ENCODE measurements at regions not wholly inside any gene's neighbourhood (a gene's known extent, or its start where the extent isn't known, plus 50 kb on each side); places are given as distances from the start of the nearest gene placed in this dataset.

DNA sequence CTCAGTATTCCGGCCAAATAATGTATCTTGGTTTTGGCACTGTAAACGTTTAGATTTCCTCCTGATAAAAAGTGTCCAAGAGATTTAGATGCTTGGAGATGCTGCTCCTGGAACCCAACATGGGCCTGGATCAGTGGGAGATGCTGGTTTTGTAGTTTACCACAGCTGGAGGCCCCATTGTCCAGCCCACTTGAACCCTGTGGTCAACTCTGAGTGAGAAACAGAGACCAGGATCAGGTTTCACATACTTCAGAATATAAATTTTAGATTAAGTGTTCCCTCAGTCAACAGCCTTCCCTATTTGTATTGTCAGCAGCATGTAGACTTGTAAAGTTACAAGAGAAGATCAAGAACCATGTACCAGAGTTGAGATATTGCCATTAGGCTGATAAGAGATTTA is 144.7 kb upstream of the C9orf72 start:
- H3K4me2 ChIP-seq (ENCODE audit: low read depth, low read length, poor library complexity, severe bottlenecking): no peak overlapping the region
- H3K9me2 ChIP-seq (replicated peaks; ENCODE audit: low read depth, low read length): no peaks in the 10 kb centered on the region
- no peaks in the 10 kb centered on the region for H3K79me2 ChIP-seq (ENCODE audit: insufficient read depth, low read length)
- H2AFZ ChIP-seq (ENCODE audit: low read length): no peak overlapping the region
- H3F3A ChIP-seq (ENCODE audit: low read depth): no peaks in the 10 kb centered on the region
- H3K9ac ChIP-seq (ENCODE audit: low read depth, low read length, poor library complexity, severe bottlenecking): no peak overlapping the region
- no peak overlapping the region for H3K4me3 ChIP-seq (ENCODE audit: low read length, poor library complexity, severe bottlenecking)
- H3K4me1 ChIP-seq (ENCODE audit: insufficient read depth, low read length, poor library complexity, severe bottlenecking): no peaks in the 10 kb centered on the region
- no peak for TF ChIP-seq EZH2phosphoT487 (IDR thresholded peaks at IDR 0.05; ENCODE audit: borderline replicate concordance)
- TF ChIP-seq, protein P1, sequence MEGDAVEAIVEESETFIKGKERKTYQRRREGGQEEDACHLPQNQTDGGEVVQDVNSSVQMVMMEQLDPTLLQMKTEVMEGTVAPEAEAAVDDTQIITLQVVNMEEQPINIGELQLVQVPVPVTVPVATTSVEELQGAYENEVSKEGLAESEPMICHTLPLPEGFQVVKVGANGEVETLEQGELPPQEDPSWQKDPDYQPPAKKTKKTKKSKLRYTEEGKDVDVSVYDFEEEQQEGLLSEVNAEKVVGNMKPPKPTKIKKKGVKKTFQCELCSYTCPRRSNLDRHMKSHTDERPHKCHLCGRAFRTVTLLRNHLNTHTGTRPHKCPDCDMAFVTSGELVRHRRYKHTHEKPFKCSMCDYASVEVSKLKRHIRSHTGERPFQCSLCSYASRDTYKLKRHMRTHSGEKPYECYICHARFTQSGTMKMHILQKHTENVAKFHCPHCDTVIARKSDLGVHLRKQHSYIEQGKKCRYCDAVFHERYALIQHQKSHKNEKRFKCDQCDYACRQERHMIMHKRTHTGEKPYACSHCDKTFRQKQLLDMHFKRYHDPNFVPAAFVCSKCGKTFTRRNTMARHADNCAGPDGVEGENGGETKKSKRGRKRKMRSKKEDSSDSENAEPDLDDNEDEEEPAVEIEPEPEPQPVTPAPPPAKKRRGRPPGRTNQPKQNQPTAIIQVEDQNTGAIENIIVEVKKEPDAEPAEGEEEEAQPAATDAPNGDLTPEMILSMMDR (conservative IDR thresholded peaks at IDR 0.05; ENCODE audit: low read length): no peak
- H3K36me3 ChIP-seq (ENCODE audit: insufficient read depth, low read length): no peaks in the 10 kb centered on the region
- H4K20me1 ChIP-seq (ENCODE audit: insufficient read depth, low read length, poor library complexity, severe bottlenecking): no peaks in the 10 kb centered on the region
- no peaks in the 10 kb centered on the region for H3K9me3 ChIP-seq (ENCODE audit: insufficient read depth, low read depth, low read length)
- no peaks in the 10 kb centered on the region for H3K27me3 ChIP-seq (ENCODE audit: insufficient read depth, low read length, poor library complexity, severe bottlenecking)

GRCh38 chr9:27719711-27720110 is 146.4 kb upstream of the C9orf72 start:
- no peak overlapping the region for H3K9ac ChIP-seq (ENCODE audit: low read depth, low read length, poor library complexity, severe bottlenecking)
- no peaks in the 10 kb centered on the region for H3K9me3 ChIP-seq (ENCODE audit: insufficient read depth, low read depth, low read length)
- H3K9me2 ChIP-seq (replicated peaks; ENCODE audit: low read depth, low read length): no peaks in the 10 kb centered on the region
- H3F3A ChIP-seq (ENCODE audit: low read depth): no peaks in the 10 kb centered on the region
- H2AFZ ChIP-seq (ENCODE audit: low read length): no peak overlapping the region
- no peak overlapping the region for H3K4me2 ChIP-seq (ENCODE audit: low read depth, low read length, poor library complexity, severe bottlenecking)
- H3K79me2 ChIP-seq (ENCODE audit: insufficient read depth, low read length): no peaks in the 10 kb centered on the region
- H3K4me3 ChIP-seq (ENCODE audit: low read length, poor library complexity, severe bottlenecking): no peak overlapping the region
- no peak for TF ChIP-seq EZH2phosphoT487 (IDR thresholded peaks at IDR 0.05; ENCODE audit: borderline replicate concordance)
- TF ChIP-seq, protein P1 (conservative IDR thresholded peaks at IDR 0.05; ENCODE audit: low read length): no peak
- H3K27me3 ChIP-seq (ENCODE audit: insufficient read depth, low read length, poor library complexity, severe bottlenecking): no peaks in the 10 kb centered on the region
- no peaks in the 10 kb centered on the region for H3K4me1 ChIP-seq (ENCODE audit: insufficient read depth, low read length, poor library complexity, severe bottlenecking)
- H4K20me1 ChIP-seq (ENCODE audit: insufficient read depth, low read length, poor library complexity, severe bottlenecking): no peaks in the 10 kb centered on the region
- no peaks in the 10 kb centered on the region for H3K36me3 ChIP-seq (ENCODE audit: insufficient read depth, low read length)

DNA sequence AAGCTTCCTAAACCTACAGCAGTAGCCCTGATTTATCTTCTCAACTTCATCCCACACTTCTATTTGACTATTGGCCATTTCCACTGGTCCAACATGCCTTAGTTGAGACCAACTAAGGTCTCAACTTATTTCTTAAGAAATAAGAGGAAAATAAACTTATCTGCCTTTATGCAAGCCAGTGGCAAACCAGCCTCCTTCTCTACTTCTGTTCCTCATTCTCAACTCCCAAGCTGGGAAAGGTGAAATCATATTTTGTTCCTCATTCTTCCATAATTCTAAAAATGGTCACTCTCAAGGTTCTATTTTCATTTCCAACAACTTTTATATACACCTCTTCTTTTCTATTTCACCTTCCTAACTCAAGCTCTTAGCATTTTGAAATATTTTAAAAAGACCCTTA is 149.6 kb upstream of the C9orf72 start:
- TF ChIP-seq, protein P1 (conservative IDR thresholded peaks at IDR 0.05; ENCODE audit: low read length): no peak
- no peak for TF ChIP-seq EZH2phosphoT487 (IDR thresholded peaks at IDR 0.05; ENCODE audit: borderline replicate concordance)
- Histone ChIP-seq H3K36me3 (ENCODE audit: insufficient read depth, low read length) (no peaks in the 10 kb centered on the region), H2AFZ (ENCODE audit: low read length) (no peak overlapping the region), H3K4me3 (ENCODE audit: low read length, poor library complexity, severe bottlenecking) (no peak overlapping the region), H3K9me3 (ENCODE audit: insufficient read depth, low read depth, low read length) (no peaks in the 10 kb centered on the region), H4K20me1 (ENCODE audit: insufficient read depth, low read length, poor library complexity, severe bottlenecking) (no peaks in the 10 kb centered on the region), H3F3A (ENCODE audit: low read depth) (no peaks in the 10 kb centered on the region), H3K4me2 (ENCODE audit: low read depth, low read length, poor library complexity, severe bottlenecking) (no peak overlapping the region), H3K9me2 (replicated peaks; ENCODE audit: low read depth, low read length) (no peaks in the 10 kb centered on the region), H3K4me1 (ENCODE audit: insufficient read depth, low read length, poor library complexity, severe bottlenecking) (no peaks in the 10 kb centered on the region), H3K9ac (ENCODE audit: low read depth, low read length, poor library complexity, severe bottlenecking) (no peak overlapping the region), H3K27me3 (ENCODE audit: insufficient read depth, low read length, poor library complexity, severe bottlenecking) (no peaks in the 10 kb centered on the region), H3K79me2 (ENCODE audit: insufficient read depth, low read length) (no peaks in the 10 kb centered on the region)

All from Loucy (cell line).